GM18502 (cell line): ENCODE measurements at regions not wholly inside any gene's neighbourhood (a gene's known extent, or its start where the extent isn't known, plus 50 kb on each side); places are given as distances from the start of the nearest gene placed in this dataset.
"Not testable (repeated sequence)": the region's sequence is repeated elsewhere in the genome, so short reads cannot be mapped to it uniquely, and the experiment has no call there.

Source experiments
- ATAC-seq: cut with Tn5 transposase; IDR thresholded peaks from one replicate; pipeline ENCODE4 v1.9.1; 2021; ENCODE audit warnings: mild to moderate bottlenecking; ENCODE audit not compliant: unreplicated experiment, poor library complexity

- ATAC-seq, result no peak
Measured at GRCh38 chr16:58797137-58797801, 63.2 kb upstream of the GOT2 start.

GRCh38 chr16:58793366-58793765 lies 59.2 kb upstream of the GOT2 start:
- no peak for ATAC-seq

- ATAC-seq, result no peak
Measured at GRCh38 chr16:58792188-58792587, 58.1 kb upstream of the GOT2 start.

GRCh38 chr16:58790816-58791557 lies 56.9 kb upstream of the GOT2 start:
- not testable (repeated sequence) for ATAC-seq

GRCh38 chr16:58789351-58789750 lies 55.2 kb upstream of the GOT2 start:
- no peak for ATAC-seq
